GM12892 (cell line): ENCODE measurements at regions not wholly inside any gene's neighbourhood (a gene's known extent, or its start where the extent isn't known, plus 50 kb on each side); places are given as distances from the start of the nearest gene placed in this dataset.

Experiments used
- POLR2A ChIP-seq: IDR thresholded peaks from 2 replicates; pipeline ENCODE4 v1.6.1; 2011; ENCODE audit warnings: low read depth, low read length, control low read depth
- POLR2AphosphoS5 ChIP-seq: IDR thresholded peaks from 2 replicates; pipeline ENCODE4 v1.6.1; 2011; ENCODE audit warnings: low read depth, low read length, control low read depth
- TAF1 ChIP-seq: IDR thresholded peaks from 2 replicates; pipeline ENCODE4 v1.6.1; 2011; ENCODE audit warnings: low read depth, mild to moderate bottlenecking, control low read depth, low read length, borderline replicate concordance

DNA sequence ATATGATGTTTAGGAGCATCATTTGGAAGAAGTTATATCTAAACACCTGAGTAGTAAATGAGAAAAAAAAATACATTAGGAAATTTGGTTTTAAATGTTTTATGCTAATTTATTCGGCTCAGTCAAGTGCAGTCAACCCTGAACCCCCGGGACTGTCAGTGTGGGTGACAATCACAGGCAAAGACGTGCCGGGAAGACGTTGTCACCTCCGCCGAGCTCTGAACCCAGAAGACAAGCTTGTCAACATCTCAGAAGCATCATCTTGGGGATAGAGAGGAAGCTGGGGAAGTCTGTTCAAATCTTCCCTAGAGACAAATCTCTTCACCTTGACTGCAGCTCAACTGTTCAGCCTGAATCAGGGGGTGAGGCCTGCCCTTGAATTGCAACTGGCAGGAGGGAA is 159.7 kb downstream of the RBFOX3 start:
- TF ChIP-seq POLR2A, result no peak
- TF ChIP-seq TAF1, result no peak
- no peak for TF ChIP-seq POLR2AphosphoS5
